Ascending aorta (tissue), 2 donors: ENCODE measurements at regions not wholly inside any gene's neighbourhood (a gene's known extent, or its start where the extent isn't known, plus 50 kb on each side); places are given as distances from the start of the nearest gene placed in this dataset.

ENCODE experiments used
- DNase-seq, 2 donors: peaks; one replicate each; pipeline ENCODE4 v3.0.0-alpha.2; 2019; ENCODE audit warnings: low spot score in 2 of 2
- H3K27ac ChIP-seq, 2 donors: fragments of 200-600 bp; sonication (generic); one replicate each; pipeline ENCODE4 v1.5.1; 2016 to 2017; ENCODE audit warnings: mild to moderate bottlenecking in 1 of 2
- H3K27me3 ChIP-seq: fragments of 200-600 bp; sonication (generic); one replicate; pipeline ENCODE4 v1.5.1; 2017
- H3K36me3 ChIP-seq, 2 donors: fragments of 200-600 bp; sonication (generic); one replicate each; pipeline ENCODE4 v1.5.1; 2016
- H3K4me1 ChIP-seq, 2 donors: fragments of 200-600 bp; sonication (generic); one replicate each; pipeline ENCODE4 v1.5.1; 2016 to 2017; ENCODE audit warnings: mild to moderate bottlenecking in 1 of 2
- H3K4me3 ChIP-seq, 2 donors: fragments of 200-600 bp; sonication (generic); one replicate each; pipeline ENCODE4 v1.5.1; 2016 to 2017; ENCODE audit warnings: mild to moderate bottlenecking in 1 of 2
- H3K9me3 ChIP-seq, 2 donors: fragments of 200-600 bp; sonication (generic); one replicate each; pipeline ENCODE4 v1.5.1; 2016
- intact Hi-C: fragments of 100-400 bp; cut with DNase I; formaldehyde crosslinking; loops from one replicate; pipeline ENCODE4 v1.15.1; 2023
- TF ChIP-seq, protein P1 (sequence below), 3 experiments: fragments of 200-600 bp in 2 of 3; fragments of 450-650 bp in 1 of 3; sonication (generic) in 2 of 3; IDR thresholded peaks; one replicate each; pipeline ENCODE4 v1.5.1; 2016 to 2019; ENCODE audit warnings: antibody characterized with exemption in 3 of 3, mild to moderate bottlenecking in 1 of 3, moderate library complexity in 1 of 3

- TF ChIP-seq, protein P1, sequence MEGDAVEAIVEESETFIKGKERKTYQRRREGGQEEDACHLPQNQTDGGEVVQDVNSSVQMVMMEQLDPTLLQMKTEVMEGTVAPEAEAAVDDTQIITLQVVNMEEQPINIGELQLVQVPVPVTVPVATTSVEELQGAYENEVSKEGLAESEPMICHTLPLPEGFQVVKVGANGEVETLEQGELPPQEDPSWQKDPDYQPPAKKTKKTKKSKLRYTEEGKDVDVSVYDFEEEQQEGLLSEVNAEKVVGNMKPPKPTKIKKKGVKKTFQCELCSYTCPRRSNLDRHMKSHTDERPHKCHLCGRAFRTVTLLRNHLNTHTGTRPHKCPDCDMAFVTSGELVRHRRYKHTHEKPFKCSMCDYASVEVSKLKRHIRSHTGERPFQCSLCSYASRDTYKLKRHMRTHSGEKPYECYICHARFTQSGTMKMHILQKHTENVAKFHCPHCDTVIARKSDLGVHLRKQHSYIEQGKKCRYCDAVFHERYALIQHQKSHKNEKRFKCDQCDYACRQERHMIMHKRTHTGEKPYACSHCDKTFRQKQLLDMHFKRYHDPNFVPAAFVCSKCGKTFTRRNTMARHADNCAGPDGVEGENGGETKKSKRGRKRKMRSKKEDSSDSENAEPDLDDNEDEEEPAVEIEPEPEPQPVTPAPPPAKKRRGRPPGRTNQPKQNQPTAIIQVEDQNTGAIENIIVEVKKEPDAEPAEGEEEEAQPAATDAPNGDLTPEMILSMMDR (IDR thresholded peaks at IDR 0.05): no peak
- H3K4me1 ChIP-seq: no peaks in the 10 kb centered on the region
- H3K9me3 ChIP-seq: no peaks in the 10 kb centered on the region
- H3K4me3 ChIP-seq: no peak overlapping the region
- intact Hi-C loops: loop anchor here (10.0 kb wide), 1 partner anchor 704 kb away; no protein-coding TSS in a partner anchor
- H3K36me3 ChIP-seq: no peaks in the 10 kb centered on the region
- no peak overlapping the region for H3K27ac ChIP-seq
- no peaks in the 10 kb centered on the region for H3K27me3 ChIP-seq
- no peak for DNase-seq
Observed at GRCh38 chr6:17038316-17038715, 63.5 kb upstream of the STMND1 start.

DNA sequence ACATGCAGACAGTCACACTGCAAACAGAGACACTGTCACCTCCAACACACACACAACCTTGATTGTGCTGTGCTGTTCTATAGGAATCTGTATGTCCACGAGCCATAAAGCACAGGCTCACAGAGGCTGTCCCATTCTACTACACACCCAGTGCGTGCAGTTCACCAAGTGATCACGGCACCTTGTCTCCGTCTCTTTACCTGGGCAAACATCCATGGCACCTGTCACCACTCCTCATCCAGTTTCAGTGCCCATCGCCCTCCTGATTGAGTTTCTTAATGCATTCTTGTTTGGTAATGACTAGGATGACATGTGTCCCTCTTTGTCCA lies 65.8 kb upstream of the STMND1 start:
- no peaks in the 10 kb centered on the region for H3K36me3 ChIP-seq
- no peaks in the 10 kb centered on the region for H3K27me3 ChIP-seq
- peaks cover 0 to 9% of the 10 kb centered on the region in 2 donors for H3K4me1 ChIP-seq
- TF ChIP-seq, protein P1 (IDR thresholded peaks at IDR 0.05): no peak
- intact Hi-C loops: loop anchor here (10.0 kb wide), 1 partner anchor 701 kb away; no protein-coding TSS in a partner anchor
- no peak overlapping the region for H3K27ac ChIP-seq
- no peaks in the 10 kb centered on the region for H3K9me3 ChIP-seq
- no peak overlapping the region for H3K4me3 ChIP-seq
- DNase-seq: no peak

DNA sequence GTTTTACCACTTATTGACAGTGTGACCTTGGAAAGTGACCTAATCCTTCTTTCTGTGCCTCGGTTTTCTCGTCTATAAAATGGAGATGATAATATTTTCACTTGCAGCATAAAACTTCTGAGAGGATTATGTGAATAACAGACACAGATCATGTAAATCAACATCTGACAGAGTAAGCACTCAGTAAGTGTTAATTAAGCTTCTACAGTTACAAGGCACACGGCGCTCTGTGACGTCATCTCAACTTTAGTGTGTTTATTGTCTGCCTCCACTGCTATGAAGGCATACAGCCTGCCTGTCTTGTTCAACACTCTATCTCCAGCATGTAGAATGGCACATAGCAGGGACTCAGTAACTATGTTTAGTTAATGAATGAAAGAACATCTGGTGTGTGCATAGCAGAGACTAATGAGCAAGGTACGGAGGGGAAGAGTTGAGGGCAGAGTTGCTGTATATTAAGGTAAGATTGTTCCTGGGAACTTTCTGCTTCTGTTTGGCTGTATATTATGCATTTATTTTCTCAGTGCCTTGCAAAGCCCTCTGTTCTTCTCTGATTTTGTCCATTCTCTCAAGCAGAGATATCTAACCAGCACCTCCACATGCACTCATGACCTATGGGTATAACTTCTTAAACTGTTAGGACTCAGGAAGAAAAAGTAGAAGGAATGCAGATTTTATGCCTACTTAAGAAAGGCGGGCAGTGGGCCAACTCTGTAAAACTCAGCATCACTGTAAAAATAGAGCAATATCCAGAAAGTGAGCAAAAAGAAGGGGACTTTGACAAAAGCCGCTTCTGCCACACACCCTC lies 66.4 kb upstream of the STMND1 start:
- H3K4me3 ChIP-seq: no peak overlapping the region
- TF ChIP-seq, protein P1 (IDR thresholded peaks at IDR 0.05): no peak
- H3K4me1 ChIP-seq: peaks cover 0 to 9% of the 10 kb centered on the region in 2 donors
- intact Hi-C loops: loop anchor here (10.0 kb wide), 1 partner anchor 701 kb away; no protein-coding TSS in a partner anchor
- H3K9me3 ChIP-seq: no peaks in the 10 kb centered on the region
- H3K27me3 ChIP-seq: no peaks in the 10 kb centered on the region
- no peak overlapping the region for H3K27ac ChIP-seq
- H3K36me3 ChIP-seq: no peaks in the 10 kb centered on the region
- no peak for DNase-seq

- Histone ChIP-seq H3K4me1 (peaks cover 0 to 9% of the 10 kb centered on the region in 2 donors), H3K27ac (peak overlapping the region; percentile 76 to 78), H3K9me3 (no peaks in the 10 kb centered on the region), H3K36me3 (no peaks in the 10 kb centered on the region), H3K27me3 (no peaks in the 10 kb centered on the region), H3K4me3 (peak overlapping the region in 1 of 2 donors; percentile 18)
- TF ChIP-seq, protein P1 (IDR thresholded peaks at IDR 0.05): no peak
- intact Hi-C loops: loop anchor here (10.0 kb wide), 1 partner anchor 699 kb away; no protein-coding TSS in a partner anchor
- DNase-seq: no peak
Observed at GRCh38 chr6:17033746-17034145, 68.1 kb upstream of the STMND1 start.

- no peaks in the 10 kb centered on the region for H3K36me3 ChIP-seq
- H3K4me1 ChIP-seq: peaks cover 0 to 9% of the 10 kb centered on the region in 2 donors
- peak overlapping the region; percentile 76 to 78 for H3K27ac ChIP-seq
- TF ChIP-seq, protein P1 (IDR thresholded peaks at IDR 0.05): no peak
- intact Hi-C loops: loop anchor here (10.0 kb wide), 1 partner anchor 698 kb away; no protein-coding TSS in a partner anchor
- DNase-seq: peak; percentile 38 to 86
- peak overlapping the region; percentile 18 to 42 for H3K4me3 ChIP-seq
- no peaks in the 10 kb centered on the region for H3K27me3 ChIP-seq
- H3K9me3 ChIP-seq: no peaks in the 10 kb centered on the region
Observed at GRCh38 chr6:17032988-17033634, 68.7 kb upstream of the STMND1 start.
